ENCODE measurements at regions not wholly inside any gene's neighbourhood (a gene's known extent, or its start where the extent isn't known, plus 50 kb on each side); places are given as distances from the start of the nearest gene placed in this dataset.
"Not testable (repeated sequence)": the region's sequence is repeated elsewhere in the genome, so short reads cannot be mapped to it uniquely, and the experiment has no call there.

DNA sequence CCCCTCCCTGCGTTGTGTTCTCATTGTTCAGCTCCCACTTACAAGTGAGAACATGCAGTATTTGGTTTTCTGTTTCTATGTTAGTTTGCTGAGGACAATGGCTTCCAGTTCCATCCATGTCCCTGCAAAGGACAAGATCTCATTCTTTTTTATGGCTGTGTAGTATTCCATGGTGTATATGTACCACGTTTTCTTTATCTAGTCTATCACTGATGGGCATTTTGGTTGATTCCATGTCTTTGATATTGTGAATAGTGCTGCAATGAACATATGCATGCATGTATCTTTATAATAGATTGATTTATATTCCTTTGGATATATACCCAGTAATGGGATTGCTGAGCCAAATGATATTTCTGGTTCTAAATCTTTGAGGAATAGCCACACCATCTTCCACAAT lies 265.1 kb downstream of the ANTXR2 start:
- TF ChIP-seq POLR2A (IDR thresholded peaks at IDR 0.05) = not testable (repeated sequence)
- TF ChIP-seq, protein P1, sequence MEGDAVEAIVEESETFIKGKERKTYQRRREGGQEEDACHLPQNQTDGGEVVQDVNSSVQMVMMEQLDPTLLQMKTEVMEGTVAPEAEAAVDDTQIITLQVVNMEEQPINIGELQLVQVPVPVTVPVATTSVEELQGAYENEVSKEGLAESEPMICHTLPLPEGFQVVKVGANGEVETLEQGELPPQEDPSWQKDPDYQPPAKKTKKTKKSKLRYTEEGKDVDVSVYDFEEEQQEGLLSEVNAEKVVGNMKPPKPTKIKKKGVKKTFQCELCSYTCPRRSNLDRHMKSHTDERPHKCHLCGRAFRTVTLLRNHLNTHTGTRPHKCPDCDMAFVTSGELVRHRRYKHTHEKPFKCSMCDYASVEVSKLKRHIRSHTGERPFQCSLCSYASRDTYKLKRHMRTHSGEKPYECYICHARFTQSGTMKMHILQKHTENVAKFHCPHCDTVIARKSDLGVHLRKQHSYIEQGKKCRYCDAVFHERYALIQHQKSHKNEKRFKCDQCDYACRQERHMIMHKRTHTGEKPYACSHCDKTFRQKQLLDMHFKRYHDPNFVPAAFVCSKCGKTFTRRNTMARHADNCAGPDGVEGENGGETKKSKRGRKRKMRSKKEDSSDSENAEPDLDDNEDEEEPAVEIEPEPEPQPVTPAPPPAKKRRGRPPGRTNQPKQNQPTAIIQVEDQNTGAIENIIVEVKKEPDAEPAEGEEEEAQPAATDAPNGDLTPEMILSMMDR (IDR thresholded peaks at IDR 0.05) = not testable (repeated sequence)
